ENCODE measurements at regions not wholly inside any gene's neighbourhood (a gene's known extent, or its start where the extent isn't known, plus 50 kb on each side); places are given as distances from the start of the nearest gene placed in this dataset.

GRCh38 chr12:89062996-89063395 lies 289.3 kb downstream of the DUSP6 start:
- no peak for TF ChIP-seq EZH2 (IDR thresholded peaks at IDR 0.05; ENCODE audit: borderline replicate concordance)
- TF ChIP-seq CTCF (IDR thresholded peaks at IDR 0.05; ENCODE audit: poor library complexity), result no peak
- no peak for TF ChIP-seq EZH2phosphoT487 (IDR thresholded peaks at IDR 0.05; ENCODE audit: low read depth, severe bottlenecking, unreplicated experiment)

GRCh38 chr12:89059721-89060541 lies 292.4 kb downstream of the DUSP6 start:
- Histone ChIP-seq H2AFZ (peak overlapping the region; percentile 25), H4K20me1 (ENCODE audit: insufficient read depth, poor library complexity, severe bottlenecking) (no peaks in the 10 kb centered on the region), H3K9me2 (replicated peaks; ENCODE audit: insufficient read depth) (no peaks in the 10 kb centered on the region), H3K27me3 (no peaks in the 10 kb centered on the region), H3K4me3 (no peak overlapping the region), H3K9me3 (ENCODE audit: low read depth) (no peaks in the 10 kb centered on the region), H3K4me1 (ENCODE audit: insufficient read depth) (peaks cover 23% of the 10 kb centered on the region), H3K79me2 (no peaks in the 10 kb centered on the region), H3K27ac (peak overlapping the region; percentile 61), H3K4me2 (peak overlapping the region; percentile 41), H3K36me3 (replicated peaks; ENCODE audit: insufficient read depth, low read depth) (no peaks in the 10 kb centered on the region)
- no peak for DNase-seq (ENCODE audit: low spot score)
- no peak for TF ChIP-seq EZH2 (IDR thresholded peaks at IDR 0.05; ENCODE audit: borderline replicate concordance)
- no peak for TF ChIP-seq EZH2phosphoT487 (IDR thresholded peaks at IDR 0.05; ENCODE audit: low read depth, severe bottlenecking, unreplicated experiment)
- TF ChIP-seq CTCF (IDR thresholded peaks at IDR 0.05; ENCODE audit: poor library complexity), result no peak
- WGBS (ENCODE audit: low lambda C conversion rate, missing lambda C conversion rate), result 40% methylated on average over 9 of the region's 9 CpGs

More at GRCh38 chr12:89062996-89063395, 289.3 kb downstream of the DUSP6 start:
- 37% methylated on average over 2 of the region's 2 CpGs for WGBS (ENCODE audit: low lambda C conversion rate, missing lambda C conversion rate)
- H3K27me3 ChIP-seq, result no peaks in the 10 kb centered on the region
- H3K9me2 ChIP-seq (replicated peaks; ENCODE audit: insufficient read depth), result no peaks in the 10 kb centered on the region
- no peak overlapping the region for H3K4me2 ChIP-seq
- H3K27ac ChIP-seq, result no peak overlapping the region
- no peaks in the 10 kb centered on the region for H3K79me2 ChIP-seq
- H4K20me1 ChIP-seq (ENCODE audit: insufficient read depth, poor library complexity, severe bottlenecking), result no peaks in the 10 kb centered on the region
- H2AFZ ChIP-seq, result no peak overlapping the region
- H3K9me3 ChIP-seq (ENCODE audit: low read depth), result no peaks in the 10 kb centered on the region
- DNase-seq (ENCODE audit: low spot score), result no peak
- no peaks in the 10 kb centered on the region for H3K36me3 ChIP-seq (replicated peaks; ENCODE audit: insufficient read depth, low read depth)
- H3K4me1 ChIP-seq (ENCODE audit: insufficient read depth), result peaks cover 22% of the 10 kb centered on the region
- no peak overlapping the region for H3K4me3 ChIP-seq

- no peak for TF ChIP-seq EZH2 (IDR thresholded peaks at IDR 0.05; ENCODE audit: borderline replicate concordance)
- TF ChIP-seq EZH2phosphoT487 (IDR thresholded peaks at IDR 0.05; ENCODE audit: low read depth, severe bottlenecking, unreplicated experiment), result no peak
- TF ChIP-seq CTCF (IDR thresholded peaks at IDR 0.05; ENCODE audit: poor library complexity), result no peak
- H3K27ac ChIP-seq, result peak overlapping the region; percentile 61
- H3K27me3 ChIP-seq, result no peaks in the 10 kb centered on the region
- H3K4me1 ChIP-seq (ENCODE audit: insufficient read depth), result peaks cover 23% of the 10 kb centered on the region
- H3K79me2 ChIP-seq, result no peaks in the 10 kb centered on the region
- no peaks in the 10 kb centered on the region for H3K9me3 ChIP-seq (ENCODE audit: low read depth)
- H4K20me1 ChIP-seq (ENCODE audit: insufficient read depth, poor library complexity, severe bottlenecking), result no peaks in the 10 kb centered on the region
- no peak overlapping the region for H2AFZ ChIP-seq
- DNase-seq (ENCODE audit: low spot score), result no peak
- WGBS (ENCODE audit: low lambda C conversion rate, missing lambda C conversion rate), result 88% methylated on average over 3 of the region's 3 CpGs
- H3K4me3 ChIP-seq, result no peak overlapping the region
- peak overlapping the region; percentile 17 for H3K4me2 ChIP-seq
- H3K9me2 ChIP-seq (replicated peaks; ENCODE audit: insufficient read depth), result no peaks in the 10 kb centered on the region
- H3K36me3 ChIP-seq (replicated peaks; ENCODE audit: insufficient read depth, low read depth), result no peaks in the 10 kb centered on the region
Observed at GRCh38 chr12:89059056-89059455, 293.2 kb downstream of the DUSP6 start.

Data from hepatocyte (in vitro differentiated cells).